ENCODE measurements at regions not wholly inside any gene's neighbourhood (a gene's known extent, or its start where the extent isn't known, plus 50 kb on each side); places are given as distances from the start of the nearest gene placed in this dataset.

GRCh38 chr5:89871906-89872305 lies 537.6 kb downstream of the CETN3 start:
- TF ChIP-seq EZH2 (IDR thresholded peaks at IDR 0.05; ENCODE audit: insufficient read depth, poor library complexity, severe bottlenecking) (no peak), EZH2phosphoT487 (IDR thresholded peaks at IDR 0.05; ENCODE audit: insufficient read depth, low read depth) (no peak)
